Activated CD4-positive, alpha-beta T cell treated with anti-CD3 and anti-CD28 coated beads, Interleukin-2, Interleukin-4, amounts not matched to agents 100 ng/mL and 50 ng/mL, durations not matched to agents 16 hours and 8 hours (primary cell): ENCODE measurements at regions not wholly inside any gene's neighbourhood (a gene's known extent, or its start where the extent isn't known, plus 50 kb on each side); places are given as distances from the start of the nearest gene placed in this dataset.
A peak's percentile ranks its signal among the peaks of the same experiment; 100 is the strongest.

ENCODE experiments used
- DNase-seq: peaks from one replicate; pipeline ENCODE4 v3.0.0-alpha.2; 2020; ENCODE audit warnings: low spot score

DNA sequence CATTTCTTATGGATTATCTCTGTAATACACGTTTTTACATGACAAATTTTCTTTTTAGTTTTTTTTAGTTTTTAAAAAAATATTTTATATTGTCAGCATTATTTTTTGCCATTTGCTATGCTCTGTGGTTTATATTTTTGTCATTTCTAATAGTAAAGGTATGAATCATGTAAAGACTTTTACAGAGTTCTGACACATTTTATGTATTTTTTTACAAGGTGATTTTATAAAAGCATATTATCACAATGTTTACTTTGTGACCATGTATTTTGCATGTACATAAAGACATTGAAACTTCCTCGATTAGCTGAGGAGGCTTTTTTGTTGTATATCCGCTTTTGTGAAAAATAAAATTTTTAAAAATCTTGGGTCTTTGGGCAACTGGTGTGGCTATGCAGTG is 1705.1 kb downstream of the PCDH7 start:
- DNase-seq = no peak

DNA sequence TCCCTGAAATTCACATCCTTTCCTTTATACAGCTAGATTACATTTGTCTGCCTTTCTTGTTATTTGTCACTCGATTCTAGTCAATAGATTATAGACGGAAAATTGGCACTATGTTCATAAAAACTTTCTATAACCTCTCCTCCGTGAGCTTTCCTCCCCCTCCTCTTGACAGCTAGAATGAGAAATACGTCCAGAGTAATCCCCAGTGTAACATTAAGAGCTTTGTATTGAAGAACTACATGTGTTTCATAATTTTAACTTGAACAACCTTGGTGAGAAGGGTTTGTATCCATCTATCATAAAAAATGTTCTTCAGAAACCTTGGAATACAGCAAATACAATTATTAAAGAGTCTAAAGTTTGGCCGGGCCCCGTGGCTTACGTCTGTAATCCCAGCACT is 1707.4 kb downstream of the PCDH7 start:
- no peak for DNase-seq

DNA sequence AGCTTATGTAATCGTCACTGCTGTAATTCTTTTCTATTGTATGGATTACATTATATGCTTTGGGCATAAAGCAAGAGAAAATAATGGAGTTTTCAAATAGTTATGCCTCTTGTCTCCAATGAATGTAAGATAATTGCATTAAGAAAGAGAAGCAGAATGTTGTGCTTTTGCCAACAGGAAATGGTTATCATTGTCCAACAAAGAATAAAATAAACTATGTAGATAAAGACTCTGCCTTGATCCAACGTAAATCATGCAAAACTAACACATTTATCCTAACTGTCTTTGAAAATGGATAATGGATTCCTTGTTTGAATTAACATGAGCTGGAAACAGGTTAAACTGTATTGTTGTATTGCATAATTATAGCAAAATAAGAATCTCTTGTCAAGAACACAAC is 1709.0 kb downstream of the PCDH7 start:
- no peak for DNase-seq

DNA sequence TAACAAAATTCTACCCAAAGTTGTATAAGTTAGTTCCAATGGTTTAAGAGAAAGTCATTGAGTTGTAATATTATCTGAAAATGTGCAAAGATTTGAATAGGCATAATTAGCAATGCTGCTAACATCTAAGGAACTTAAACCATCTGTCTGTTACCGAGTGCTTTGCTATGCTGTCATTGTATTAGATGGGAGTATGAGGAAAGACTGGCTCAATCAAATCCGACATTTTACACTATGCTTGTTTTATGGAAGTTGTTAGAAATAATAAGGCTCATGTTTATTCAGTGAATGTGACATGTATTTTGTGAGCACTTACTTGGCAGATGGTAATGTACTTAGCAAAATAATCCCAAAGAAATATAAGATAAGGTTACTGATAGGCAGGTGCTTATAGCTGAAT is 1715.1 kb downstream of the PCDH7 start:
- DNase-seq = no peak

DNA sequence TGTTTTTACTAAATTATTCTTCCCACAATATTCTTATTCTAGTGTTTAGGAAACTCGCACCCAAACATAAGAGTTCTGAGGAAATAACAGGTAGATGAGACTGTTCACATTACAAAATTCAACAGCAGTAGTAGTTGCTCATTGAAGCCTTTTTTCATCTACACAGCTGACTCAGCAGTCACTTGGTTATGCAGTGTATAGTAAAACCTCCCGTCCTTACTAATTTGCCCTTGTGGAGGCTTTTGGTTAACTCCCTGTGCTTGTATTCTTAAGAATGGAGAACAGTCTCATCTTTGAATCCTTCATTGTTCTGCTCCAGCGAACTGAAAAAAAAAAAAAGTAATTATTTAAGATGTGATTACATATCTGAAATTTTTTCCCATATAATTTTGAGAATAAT is 1716.6 kb downstream of the PCDH7 start:
- DNase-seq = no peak

DNA sequence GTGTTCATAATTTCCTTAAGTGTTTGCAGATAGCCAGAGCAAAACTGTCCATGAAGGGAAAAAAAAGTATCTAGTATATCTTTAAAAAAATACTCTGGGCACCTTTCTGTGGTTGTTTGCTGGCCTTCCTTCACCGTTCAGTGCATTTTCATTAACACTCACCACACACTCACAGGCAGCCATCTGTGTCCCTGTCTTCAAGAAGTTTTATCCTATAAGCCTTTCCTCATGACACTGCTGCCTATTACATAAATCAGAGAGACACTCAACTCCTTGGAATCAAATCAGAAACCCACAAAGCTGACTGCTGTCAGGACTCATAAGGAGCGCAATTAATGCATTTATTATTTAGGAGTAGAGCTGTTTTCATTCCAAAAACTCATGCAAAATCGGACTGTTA is 1720.2 kb downstream of the PCDH7 start:
- no peak for DNase-seq

DNA sequence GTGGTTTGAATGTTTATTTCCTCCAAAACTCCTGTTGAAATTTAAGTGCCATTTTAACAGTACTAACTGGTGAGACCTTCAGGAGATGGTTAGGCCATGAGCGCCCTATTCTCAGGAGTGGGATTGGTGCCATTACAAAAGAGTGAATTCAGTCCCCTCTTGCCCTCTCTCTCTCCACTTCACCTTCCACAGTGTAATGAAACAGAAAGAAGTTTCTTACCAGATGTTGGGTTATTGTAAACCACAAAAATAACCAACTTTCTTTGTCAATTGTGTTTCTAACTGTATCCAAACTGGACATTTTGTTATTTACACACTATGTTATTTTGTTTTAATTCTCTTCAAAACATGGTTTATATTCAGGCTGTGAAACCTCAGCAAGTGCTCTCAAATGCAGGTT is 1734.3 kb downstream of the PCDH7 start:
- no peak for DNase-seq

DNA sequence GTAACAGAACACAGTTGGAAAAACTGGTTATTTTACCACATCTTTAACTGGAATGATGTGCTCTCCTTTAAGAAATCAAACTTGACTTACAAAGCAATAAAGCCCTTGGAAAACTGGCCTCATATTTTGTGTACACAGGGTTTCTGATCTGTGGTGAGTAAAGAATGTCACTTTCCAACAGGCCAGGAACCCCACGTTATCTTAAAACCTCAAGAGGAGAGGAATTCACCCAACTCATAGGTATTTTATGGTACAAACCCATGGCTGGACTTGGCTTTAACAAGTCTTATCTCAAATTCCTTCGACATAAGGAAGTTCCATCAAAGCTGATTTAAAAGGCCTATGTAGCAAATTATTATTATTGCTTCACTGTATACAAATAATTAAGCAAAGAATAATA is 1735.1 kb downstream of the PCDH7 start:
- no peak for DNase-seq

DNA sequence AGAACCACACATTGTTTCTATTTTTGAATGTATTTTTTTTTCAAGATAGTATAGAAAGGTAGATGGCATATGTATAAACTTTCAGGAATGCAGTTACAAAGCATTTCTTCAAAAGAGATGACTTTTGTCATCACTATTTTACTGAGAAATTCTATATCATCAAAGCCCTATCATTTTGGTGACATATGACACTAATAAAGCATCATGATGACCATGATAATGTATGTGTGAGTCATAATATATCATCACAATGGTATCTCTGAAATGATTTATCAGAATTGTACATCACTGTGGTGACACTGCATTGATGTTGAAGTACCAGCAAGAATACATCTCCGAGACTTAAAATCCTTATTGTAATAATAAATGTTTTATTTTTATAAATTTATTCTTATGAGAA is 1740.8 kb downstream of the PCDH7 start:
- DNase-seq = no peak

DNA sequence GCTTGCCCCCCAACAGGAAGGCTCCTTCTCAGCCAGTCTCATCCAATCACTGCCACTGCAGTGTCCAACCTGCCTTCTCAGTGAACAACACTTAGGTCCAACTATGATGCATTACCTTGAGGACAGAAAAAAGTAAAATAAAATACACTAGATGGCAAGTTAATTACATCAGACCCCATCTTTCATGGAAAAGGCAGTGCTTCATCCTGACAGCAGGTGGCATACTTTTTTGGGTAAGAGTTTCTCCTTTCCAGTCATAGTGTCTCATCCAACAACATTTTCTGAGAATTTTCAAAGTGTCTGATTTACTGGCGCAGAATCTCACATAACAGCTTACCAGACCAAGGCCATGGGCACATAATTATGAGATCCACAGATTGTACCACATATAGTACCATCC is 1742.8 kb downstream of the PCDH7 start:
- peak; percentile 0 for DNase-seq

DNA sequence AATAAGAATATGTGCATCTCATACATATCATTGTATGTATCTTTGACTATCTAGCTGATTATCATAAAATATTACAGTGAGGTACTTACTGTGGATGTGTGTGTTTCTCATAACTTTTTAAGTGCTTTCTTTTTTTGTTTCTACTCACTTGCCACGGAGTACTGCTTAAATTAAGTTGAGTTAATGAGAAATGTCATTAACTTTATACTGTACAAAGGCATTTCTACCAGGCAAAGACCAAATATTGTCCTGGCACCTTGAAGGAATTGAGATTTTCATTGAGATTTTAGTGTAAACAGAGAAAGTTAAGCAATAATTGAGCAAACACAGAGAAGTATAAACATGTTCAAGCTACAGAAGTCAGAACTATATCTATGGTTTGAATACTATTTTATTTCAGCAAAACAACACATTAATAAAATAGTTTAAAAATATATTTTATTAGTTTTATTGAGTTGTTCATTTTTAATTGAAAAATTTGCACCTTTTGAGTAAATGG is 1750.0 kb downstream of the PCDH7 start:
- no peak for DNase-seq

DNA sequence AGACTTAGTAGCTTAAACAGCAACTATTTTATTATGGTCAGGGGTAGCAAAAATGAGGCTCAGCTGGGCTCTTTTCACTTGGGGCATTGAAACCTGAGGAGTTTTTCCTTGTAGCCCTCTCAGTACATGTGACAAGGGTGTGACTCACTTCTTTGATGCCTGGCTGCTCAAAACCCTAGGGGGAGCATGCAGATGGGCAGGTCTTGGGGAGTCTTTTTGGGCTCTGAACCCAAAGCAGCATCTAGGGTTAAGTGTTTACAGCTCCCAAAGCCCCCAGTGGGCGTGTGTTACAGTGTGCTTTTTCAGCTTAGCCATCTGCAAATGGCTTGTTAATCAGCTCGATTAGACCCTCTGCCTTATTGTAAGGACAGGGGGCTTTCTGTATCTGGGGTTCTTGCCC is 1752.7 kb downstream of the PCDH7 start:
- DNase-seq = no peak

DNA sequence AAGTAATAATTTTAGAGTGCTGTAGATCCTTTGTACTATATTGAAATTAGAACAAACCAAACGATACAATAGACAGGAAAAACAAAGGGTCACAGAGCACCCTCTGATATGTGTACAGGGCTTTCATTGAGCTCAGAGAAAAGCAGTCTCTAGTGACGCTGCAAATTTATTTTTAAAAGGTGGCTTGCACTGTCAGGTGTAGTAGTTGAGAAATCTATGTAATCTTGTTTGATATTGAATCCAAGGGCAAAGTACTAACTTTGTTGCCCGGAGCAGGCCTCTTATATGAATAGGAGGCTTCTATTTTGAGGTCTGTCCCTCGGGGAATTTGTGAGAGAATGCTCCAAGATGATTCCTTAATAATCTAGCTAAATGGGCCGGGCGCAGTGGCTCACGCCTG is 1755.5 kb downstream of the PCDH7 start:
- DNase-seq = no peak

DNA sequence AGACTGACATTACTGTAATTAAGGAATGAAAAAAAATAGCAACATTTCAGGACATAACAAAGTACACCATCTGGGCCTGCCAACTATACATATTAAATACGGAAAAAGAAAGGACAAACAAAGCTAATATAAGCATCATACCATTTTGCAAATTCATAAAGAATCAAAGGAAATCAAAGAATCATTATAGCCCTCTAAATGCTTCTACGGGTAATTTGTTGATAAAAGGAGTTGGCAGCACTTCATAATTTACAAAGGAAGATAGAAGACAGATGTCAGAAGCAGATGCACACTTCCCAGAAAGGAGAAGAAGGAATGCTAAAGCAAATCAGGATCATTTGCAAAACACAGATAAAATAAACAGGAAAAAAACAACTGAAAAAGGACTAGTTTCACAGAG is 1757.3 kb downstream of the PCDH7 start:
- no peak for DNase-seq

DNA sequence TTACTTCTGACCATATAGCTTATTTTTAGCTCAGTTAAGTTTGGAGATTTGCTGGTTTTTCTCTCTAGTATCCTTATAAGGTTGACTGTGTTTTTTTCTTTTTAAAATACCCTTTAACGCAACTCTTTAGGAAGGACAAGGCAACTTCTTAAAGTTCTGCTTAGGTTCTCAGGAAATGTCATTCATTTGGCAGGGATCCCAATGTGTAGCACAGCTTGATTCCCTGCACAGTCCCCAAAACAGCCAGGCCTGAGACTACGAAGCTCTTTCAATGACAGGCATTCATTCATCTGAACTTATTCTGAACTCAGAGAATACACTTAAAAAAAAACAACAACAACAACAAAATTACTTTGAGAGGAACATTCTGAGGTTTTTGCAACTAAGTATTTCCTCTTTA is 1765.8 kb downstream of the PCDH7 start:
- no peak for DNase-seq

DNA sequence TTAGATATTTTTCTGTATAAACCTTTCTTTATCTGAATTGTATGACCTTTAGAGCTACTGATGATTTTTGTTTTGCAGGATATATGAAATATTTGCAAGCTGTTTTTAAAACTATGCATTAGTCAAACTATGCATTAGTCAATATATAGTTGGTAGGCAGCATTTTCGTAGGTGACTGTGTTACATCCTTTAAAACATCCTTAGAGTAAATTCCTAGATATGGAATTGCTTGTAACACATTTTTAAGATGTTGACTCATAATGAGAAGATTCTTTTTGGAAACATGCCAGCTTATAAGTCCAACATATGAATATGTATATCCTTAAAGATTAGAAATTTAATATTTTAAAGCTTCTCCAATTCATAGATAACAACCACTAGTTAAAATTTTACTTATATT is 1768.5 kb downstream of the PCDH7 start:
- DNase-seq = no peak

DNA sequence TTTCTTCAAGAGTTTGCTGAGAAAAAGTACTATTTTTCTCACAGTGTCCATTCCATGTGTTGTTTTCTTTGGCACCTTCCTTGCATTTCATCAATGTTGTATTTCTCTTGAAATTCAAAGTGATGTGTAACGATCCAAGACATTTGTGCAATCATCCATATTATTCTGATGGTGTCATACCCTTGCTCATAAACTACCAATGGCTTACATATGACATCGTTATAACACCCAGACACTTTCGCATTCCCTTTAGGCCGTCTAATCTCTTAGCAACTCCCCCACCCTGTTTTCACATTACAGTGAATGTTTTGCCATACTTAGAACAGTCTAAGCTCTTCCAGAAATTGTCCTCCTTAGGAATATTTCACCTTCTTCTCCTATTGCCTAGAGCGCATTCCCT is 1779.0 kb downstream of the PCDH7 start:
- DNase-seq = no peak

DNA sequence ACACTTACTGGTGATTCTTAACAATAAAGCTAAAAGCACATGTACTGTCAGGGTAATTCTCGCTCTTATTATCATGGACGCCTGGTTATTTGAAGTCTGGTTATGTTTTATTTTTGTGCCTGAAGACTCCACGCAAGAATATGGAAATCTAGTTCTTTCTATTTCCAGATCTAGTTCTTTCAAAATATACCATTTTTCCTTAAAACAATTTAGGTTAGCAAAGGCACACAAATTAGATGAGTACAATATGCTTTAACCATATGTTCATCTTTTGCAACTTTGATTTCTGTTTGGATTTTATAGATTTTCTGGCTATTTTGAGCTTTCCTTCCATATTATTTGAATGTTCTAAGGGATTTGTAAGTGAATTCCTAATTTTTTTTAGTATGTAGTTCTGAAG is 1783.1 kb downstream of the PCDH7 start:
- no peak for DNase-seq

DNA sequence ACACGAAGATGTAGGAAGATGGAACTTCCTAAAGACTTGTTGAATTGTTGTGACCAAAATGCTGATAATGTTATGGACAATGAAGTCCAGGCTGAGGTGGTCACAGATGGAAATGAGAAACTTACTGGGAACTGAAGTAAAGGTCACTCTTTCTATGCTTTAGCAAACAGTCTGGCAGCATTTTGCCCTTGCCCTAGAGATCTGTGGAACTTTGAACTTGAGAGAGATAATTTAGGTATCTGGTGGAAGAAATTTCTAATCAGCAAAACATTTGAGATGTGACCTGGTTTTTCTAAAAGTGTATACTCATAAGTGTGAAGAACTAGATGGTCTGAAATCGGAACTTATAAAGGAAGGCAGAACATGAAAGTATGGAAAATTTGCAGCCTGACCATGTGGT is 1785.9 kb downstream of the PCDH7 start:
- DNase-seq = no peak

DNA sequence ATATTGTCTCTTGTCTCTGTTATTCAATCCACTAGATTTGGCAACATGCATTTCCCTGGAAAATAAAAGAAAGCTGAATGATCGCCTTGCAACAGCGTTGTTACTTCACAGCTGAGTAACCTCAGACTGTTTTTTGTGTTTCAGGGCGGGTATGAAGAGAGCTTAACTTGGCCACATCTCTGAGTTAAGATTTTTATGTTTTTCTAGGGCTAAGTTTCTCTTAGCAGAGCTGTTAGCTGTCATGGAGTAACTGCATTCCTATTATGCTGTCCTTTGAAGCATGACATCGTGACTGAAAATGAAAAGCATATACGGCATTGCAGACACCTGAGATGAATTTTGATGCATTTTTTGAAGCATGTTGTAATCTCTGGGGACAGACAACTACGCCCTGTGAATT is 1798.9 kb downstream of the PCDH7 start:
- no peak for DNase-seq

DNA sequence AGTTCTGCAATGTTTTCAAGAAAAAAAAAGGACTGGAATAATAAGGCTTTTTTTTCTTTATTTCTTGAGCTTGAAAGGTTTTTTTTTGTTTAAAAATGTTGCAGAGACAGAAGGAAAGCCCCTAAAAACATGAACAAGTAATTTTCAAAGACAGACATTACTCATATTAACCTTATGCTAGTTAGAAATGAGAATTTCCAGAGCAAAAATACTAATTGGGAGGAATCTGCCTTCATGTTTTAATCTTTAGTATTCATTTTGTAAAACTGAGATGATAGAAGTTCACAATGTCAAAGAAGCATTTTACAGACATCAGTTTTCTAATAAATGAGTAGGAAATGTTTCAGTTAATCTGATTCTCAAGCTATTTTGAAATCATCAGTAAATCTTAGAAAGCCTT is 1805.3 kb downstream of the PCDH7 start:
- no peak for DNase-seq

DNA sequence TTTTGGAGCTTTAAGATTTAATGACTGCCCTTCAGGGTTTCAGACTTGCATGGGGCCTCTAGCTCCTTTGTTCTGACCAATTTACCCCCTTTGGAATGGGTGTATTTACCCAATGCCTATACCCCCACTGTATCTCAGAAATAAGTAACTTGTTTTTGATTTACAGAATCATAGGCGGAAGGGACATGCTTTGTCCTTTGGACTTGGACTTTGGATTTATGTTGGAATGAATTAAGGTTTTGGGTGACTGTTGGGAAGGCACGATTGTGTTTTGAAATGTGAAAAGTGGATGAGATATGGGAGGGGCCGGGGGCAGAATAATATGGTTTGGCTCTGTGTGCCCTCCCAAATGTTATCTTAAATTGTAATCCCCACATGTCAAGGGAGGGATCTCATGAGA is 1824.7 kb downstream of the PCDH7 start:
- DNase-seq = no peak

DNA sequence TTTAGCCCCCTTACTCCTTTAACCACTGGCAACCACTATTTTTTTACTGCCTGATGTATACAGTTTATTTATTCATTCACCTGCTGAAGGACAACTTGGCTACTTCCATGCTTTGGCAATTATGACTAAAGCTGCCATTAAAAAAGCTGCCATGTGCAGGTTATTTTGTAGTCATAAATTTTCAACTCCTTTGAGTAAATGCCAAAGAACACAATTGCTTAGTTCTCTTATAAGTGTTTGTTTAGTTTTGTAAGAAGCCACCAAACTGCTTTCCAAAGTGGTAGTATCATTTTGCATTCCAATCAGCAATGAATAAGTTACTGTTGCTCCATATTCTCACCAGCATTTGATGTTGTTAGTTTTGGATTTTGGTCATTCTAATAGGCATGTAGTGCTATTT is 1831.8 kb downstream of the PCDH7 start:
- DNase-seq = no peak

DNA sequence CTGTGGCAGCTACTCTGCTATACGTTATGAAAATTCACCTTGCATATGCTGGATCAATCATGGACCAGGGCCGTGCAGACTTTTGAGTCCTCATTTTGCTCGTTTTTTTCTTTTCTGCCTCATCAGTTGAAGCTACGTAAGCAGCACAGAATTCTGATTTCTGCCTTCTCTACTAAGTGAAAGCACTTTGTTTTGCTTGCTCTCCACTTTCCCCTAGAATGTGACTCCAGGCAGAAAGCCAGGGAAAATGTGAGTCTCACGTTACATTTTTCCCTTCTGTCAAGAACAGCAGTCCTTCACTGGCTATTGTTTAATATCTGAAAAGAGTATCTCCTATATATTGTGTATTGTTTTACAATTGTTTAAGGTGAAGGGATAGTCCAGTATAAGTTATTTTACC is 1840.1 kb downstream of the PCDH7 start:
- DNase-seq = no peak

DNA sequence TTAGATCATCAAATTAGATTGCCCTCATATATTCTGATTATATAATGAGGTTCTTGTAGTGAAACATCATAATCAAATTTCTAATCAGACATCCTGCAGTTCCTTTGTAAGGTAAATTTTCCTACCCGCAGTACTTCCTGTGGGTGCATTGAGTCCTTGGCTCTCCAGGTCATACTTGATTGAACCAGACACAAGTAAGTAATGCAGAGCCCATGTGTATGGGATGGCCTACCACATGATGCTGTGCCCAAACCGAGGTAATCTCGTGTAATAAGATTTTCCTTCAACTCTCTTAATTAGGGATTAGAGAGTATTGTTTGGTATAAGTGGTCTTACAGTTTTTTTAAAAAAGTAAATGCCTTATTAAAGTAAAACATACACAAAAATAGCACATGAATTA is 1841.8 kb downstream of the PCDH7 start:
- DNase-seq = no peak
